GM19351 (cell line): ENCODE measurements at regions not wholly inside any gene's neighbourhood (a gene's known extent, or its start where the extent isn't known, plus 50 kb on each side); places are given as distances from the start of the nearest gene placed in this dataset.
A peak's percentile ranks its signal among the peaks of the same experiment; 100 is the strongest.
"Not testable (repeated sequence)": the region's sequence is repeated elsewhere in the genome, so short reads cannot be mapped to it uniquely, and the experiment has no call there.

Source experiments
- ATAC-seq: cut with Tn5 transposase; IDR thresholded peaks from one replicate; pipeline ENCODE4 v1.9.1; 2021; ENCODE audit warnings: mild to moderate bottlenecking, moderate library complexity; ENCODE audit not compliant: unreplicated experiment

GRCh38 chrX:64853424-64853823 is 122.8 kb downstream of the ZC4H2 start:
- ATAC-seq: no peak

GRCh38 chrX:64850371-64851082 is 125.7 kb downstream of the ZC4H2 start:
- ATAC-seq: peak; percentile 63

- ATAC-seq: no peak
Observed at GRCh38 chrX:64843224-64843623, 133.0 kb downstream of the ZC4H2 start.

GRCh38 chrX:64842492-64842891 is 133.8 kb downstream of the ZC4H2 start:
- peak; percentile 68 for ATAC-seq

GRCh38 chrX:64805683-64806082 is 170.6 kb downstream of the ZC4H2 start:
- ATAC-seq: no peak

- ATAC-seq: no peak
Observed at GRCh38 chrX:64792598-64793337, 183.5 kb downstream of the ZC4H2 start.

GRCh38 chrX:64782923-64783322 is 193.3 kb downstream of the ZC4H2 start:
- no peak for ATAC-seq

- ATAC-seq: no peak
Observed at GRCh38 chrX:64758047-64758446, 218.2 kb downstream of the ZC4H2 start.

GRCh38 chrX:64739792-64740378 is 236.4 kb downstream of the ZC4H2 start:
- ATAC-seq: no peak

- no peak for ATAC-seq
Observed at GRCh38 chrX:64698317-64698716, 277.9 kb downstream of the ZC4H2 start.

- not testable (repeated sequence) for ATAC-seq
Observed at GRCh38 chrX:64695372-64695771, 280.9 kb downstream of the ZC4H2 start.

GRCh38 chrX:64662876-64663275 is 267.6 kb upstream of the MTMR8 start:
- no peak for ATAC-seq

GRCh38 chrX:64657229-64657628 is 262.0 kb upstream of the MTMR8 start:
- ATAC-seq: not testable (repeated sequence)

- ATAC-seq: no peak
Observed at GRCh38 chrX:64642482-64642881, 247.2 kb upstream of the MTMR8 start.
